GM12878 (cell line): ENCODE measurements at regions not wholly inside any gene's neighbourhood (a gene's known extent, or its start where the extent isn't known, plus 50 kb on each side); places are given as distances from the start of the nearest gene placed in this dataset.

Experiments
- GATAD2B ChIP-seq: fragments of 450-650 bp; conservative IDR thresholded peaks from 2 replicates; pipeline ENCODE4 v1.6.1; 2017; ENCODE audit warnings: low read depth, mild to moderate bottlenecking, moderate library complexity
- MLLT1 ChIP-seq: fragments of 450-650 bp; IDR thresholded peaks from 2 replicates; pipeline ENCODE4 v1.6.1; 2016; ENCODE audit warnings: mild to moderate bottlenecking
- POLR2A ChIP-seq: IDR thresholded peaks from 2 replicates; pipeline ENCODE4 v1.6.1; 2011; ENCODE audit warnings: low read depth, mild to moderate bottlenecking, low read length
- SPI1 ChIP-seq: IDR thresholded peaks from 2 replicates; pipeline ENCODE4 v1.6.1; 2011; ENCODE audit warnings: low read depth, mild to moderate bottlenecking, low read length, moderate library complexity, borderline replicate concordance; ENCODE audit not compliant: insufficient read depth
- SUPT20H ChIP-seq: IDR thresholded peaks from 2 replicates; pipeline ENCODE4 v1.6.1; 2011; ENCODE audit warnings: low read depth, mild to moderate bottlenecking, low read length, moderate library complexity, borderline replicate concordance; ENCODE audit not compliant: control insufficient read depth
- USF2 ChIP-seq: IDR thresholded peaks from 2 replicates; pipeline ENCODE4 v1.6.1; 2011; ENCODE audit warnings: low read depth, low read length, improper control_type of control experiment, borderline replicate concordance
- TF ChIP-seq, protein P1 (sequence below), 3 experiments: IDR thresholded peaks in 2 of 3; conservative IDR thresholded peaks in 1 of 3; 2 replicates each; pipeline ENCODE4 v1.5.1; 2011; ENCODE audit warnings: low read depth in 3 of 3, low read length in 3 of 3, mild to moderate bottlenecking in 3 of 3, control low read depth in 2 of 3, moderate library complexity in 2 of 3, inconsistent platforms in 1 of 3, mixed read lengths in 1 of 3; ENCODE audit not compliant: control insufficient read depth in 2 of 3, insufficient read depth in 1 of 3; ENCODE audit errors: extremely low read depth in 1 of 3
- TF ChIP-seq, protein P2 (sequence below): fragments of 450-650 bp; IDR thresholded peaks from 2 replicates; pipeline ENCODE4 v1.6.1; 2016; ENCODE audit warnings: mild to moderate bottlenecking, moderate library complexity, borderline replicate concordance

GRCh38 chr7:112886208-112886607, 96.0 kb upstream of the TMEM168 start:
- TF ChIP-seq SPI1 (no peak), POLR2A (no peak), GATAD2B (no peak), MLLT1 (no peak), USF2 (no peak), SUPT20H (no peak)
- TF ChIP-seq, protein P1, sequence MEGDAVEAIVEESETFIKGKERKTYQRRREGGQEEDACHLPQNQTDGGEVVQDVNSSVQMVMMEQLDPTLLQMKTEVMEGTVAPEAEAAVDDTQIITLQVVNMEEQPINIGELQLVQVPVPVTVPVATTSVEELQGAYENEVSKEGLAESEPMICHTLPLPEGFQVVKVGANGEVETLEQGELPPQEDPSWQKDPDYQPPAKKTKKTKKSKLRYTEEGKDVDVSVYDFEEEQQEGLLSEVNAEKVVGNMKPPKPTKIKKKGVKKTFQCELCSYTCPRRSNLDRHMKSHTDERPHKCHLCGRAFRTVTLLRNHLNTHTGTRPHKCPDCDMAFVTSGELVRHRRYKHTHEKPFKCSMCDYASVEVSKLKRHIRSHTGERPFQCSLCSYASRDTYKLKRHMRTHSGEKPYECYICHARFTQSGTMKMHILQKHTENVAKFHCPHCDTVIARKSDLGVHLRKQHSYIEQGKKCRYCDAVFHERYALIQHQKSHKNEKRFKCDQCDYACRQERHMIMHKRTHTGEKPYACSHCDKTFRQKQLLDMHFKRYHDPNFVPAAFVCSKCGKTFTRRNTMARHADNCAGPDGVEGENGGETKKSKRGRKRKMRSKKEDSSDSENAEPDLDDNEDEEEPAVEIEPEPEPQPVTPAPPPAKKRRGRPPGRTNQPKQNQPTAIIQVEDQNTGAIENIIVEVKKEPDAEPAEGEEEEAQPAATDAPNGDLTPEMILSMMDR (IDR thresholded peaks at IDR 0.05 in 2 of 3, conservative IDR thresholded peaks at IDR 0.05 in 1 of 3; ENCODE audit: control insufficient read depth in 2 of 3, extremely low read depth in 1 of 3, insufficient read depth in 1 of 3, low read depth in 3 of 3, low read length in 3 of 3), result no peak
- TF ChIP-seq, protein P2, sequence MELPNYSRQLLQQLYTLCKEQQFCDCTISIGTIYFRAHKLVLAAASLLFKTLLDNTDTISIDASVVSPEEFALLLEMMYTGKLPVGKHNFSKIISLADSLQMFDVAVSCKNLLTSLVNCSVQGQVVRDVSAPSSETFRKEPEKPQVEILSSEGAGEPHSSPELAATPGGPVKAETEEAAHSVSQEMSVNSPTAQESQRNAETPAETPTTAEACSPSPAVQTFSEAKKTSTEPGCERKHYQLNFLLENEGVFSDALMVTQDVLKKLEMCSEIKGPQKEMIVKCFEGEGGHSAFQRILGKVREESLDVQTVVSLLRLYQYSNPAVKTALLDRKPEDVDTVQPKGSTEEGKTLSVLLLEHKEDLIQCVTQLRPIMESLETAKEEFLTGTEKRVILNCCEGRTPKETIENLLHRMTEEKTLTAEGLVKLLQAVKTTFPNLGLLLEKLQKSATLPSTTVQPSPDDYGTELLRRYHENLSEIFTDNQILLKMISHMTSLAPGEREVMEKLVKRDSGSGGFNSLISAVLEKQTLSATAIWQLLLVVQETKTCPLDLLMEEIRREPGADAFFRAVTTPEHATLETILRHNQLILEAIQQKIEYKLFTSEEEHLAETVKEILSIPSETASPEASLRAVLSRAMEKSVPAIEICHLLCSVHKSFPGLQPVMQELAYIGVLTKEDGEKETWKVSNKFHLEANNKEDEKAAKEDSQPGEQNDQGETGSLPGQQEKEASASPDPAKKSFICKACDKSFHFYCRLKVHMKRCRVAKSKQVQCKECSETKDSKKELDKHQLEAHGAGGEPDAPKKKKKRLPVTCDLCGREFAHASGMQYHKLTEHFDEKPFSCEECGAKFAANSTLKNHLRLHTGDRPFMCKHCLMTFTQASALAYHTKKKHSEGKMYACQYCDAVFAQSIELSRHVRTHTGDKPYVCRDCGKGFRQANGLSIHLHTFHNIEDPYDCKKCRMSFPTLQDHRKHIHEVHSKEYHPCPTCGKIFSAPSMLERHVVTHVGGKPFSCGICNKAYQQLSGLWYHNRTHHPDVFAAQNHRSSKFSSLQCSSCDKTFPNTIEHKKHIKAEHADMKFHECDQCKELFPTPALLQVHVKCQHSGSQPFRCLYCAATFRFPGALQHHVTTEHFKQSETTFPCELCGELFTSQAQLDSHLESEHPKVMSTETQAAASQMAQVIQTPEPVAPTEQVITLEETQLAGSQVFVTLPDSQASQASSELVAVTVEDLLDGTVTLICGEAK, result no peak
